Osteoblast (primary cell): ENCODE measurements at regions not wholly inside any gene's neighbourhood (a gene's known extent, or its start where the extent isn't known, plus 50 kb on each side); places are given as distances from the start of the nearest gene placed in this dataset.

ENCODE experiments used
- DNase-seq: peaks from one replicate; pipeline ENCODE4 v3.0.0; 2011; ENCODE audit warnings: low spot score, mixed read lengths; ENCODE audit not compliant: insufficient read length; ENCODE audit errors: missing footprints
- H2AFZ ChIP-seq: 2 replicates; pipeline ENCODE4 v1.6.0; 2011; ENCODE audit warnings: mild to moderate bottlenecking, low read length
- H3K27ac ChIP-seq: 2 replicates; pipeline ENCODE4 v1.5.1; 2011; ENCODE audit warnings: mild to moderate bottlenecking, low read depth, low read length, moderate library complexity
- H3K27me3 ChIP-seq: 2 replicates; pipeline ENCODE4 v1.6.0; 2012; ENCODE audit warnings: mild to moderate bottlenecking, control low read depth, inconsistent platforms, low read length, moderate library complexity; ENCODE audit not compliant: insufficient read depth
- H3K36me3 ChIP-seq: 2 replicates; pipeline ENCODE4 v1.5.1; 2011; ENCODE audit warnings: mild to moderate bottlenecking, low read length, control low read depth, moderate library complexity; ENCODE audit not compliant: insufficient read depth
- H3K4me1 ChIP-seq: 2 replicates; pipeline ENCODE4 v1.5.1; 2011; ENCODE audit warnings: mild to moderate bottlenecking, low read length, control low read depth, moderate library complexity; ENCODE audit not compliant: insufficient read depth
- H3K4me2 ChIP-seq: 2 replicates; pipeline ENCODE4 v1.6.0; 2011; ENCODE audit warnings: mild to moderate bottlenecking, low read length; ENCODE audit not compliant: insufficient read depth
- H3K4me3 ChIP-seq: fragments of 200-600 bp; sonication (generic); 3 replicates; pipeline ENCODE4 v1.5.1; 2012; ENCODE audit warnings: mild to moderate bottlenecking, low read length, inconsistent platforms; ENCODE audit not compliant: insufficient read depth
- H3K79me2 ChIP-seq: 2 replicates; pipeline ENCODE4 v1.6.0; 2012; ENCODE audit warnings: mild to moderate bottlenecking, low read length, control low read depth, inconsistent platforms; ENCODE audit not compliant: insufficient read depth
- H3K9me3 ChIP-seq: 2 replicates; pipeline ENCODE4 v1.5.1; 2011; ENCODE audit warnings: low read depth, low read length, control low read depth
- H4K20me1 ChIP-seq: 2 replicates; pipeline ENCODE4 v1.6.0; 2012; ENCODE audit warnings: mild to moderate bottlenecking, low read length, control low read depth; ENCODE audit not compliant: insufficient read depth
- CTCF ChIP-seq: IDR thresholded peaks from 2 replicates; pipeline ENCODE4 v1.5.1; 2011; ENCODE audit warnings: mild to moderate bottlenecking, low read depth, low read length, moderate library complexity; ENCODE audit errors: extremely low read depth

GRCh38 chr18:28793901-28794300 lies 617.0 kb upstream of the CDH2 start:
- Histone ChIP-seq H3K4me2 (no peak overlapping the region), H3K4me1 (peaks cover 32% of the 10 kb centered on the region), H4K20me1 (no peaks in the 10 kb centered on the region), H2AFZ (no peak overlapping the region), H3K27ac (no peak overlapping the region), H3K27me3 (no peaks in the 10 kb centered on the region), H3K9me3 (no peaks in the 10 kb centered on the region), H3K79me2 (no peaks in the 10 kb centered on the region), H3K36me3 (no peaks in the 10 kb centered on the region), H3K4me3 (no peak overlapping the region)
- TF ChIP-seq CTCF, result no peak
- no peak for DNase-seq

DNA sequence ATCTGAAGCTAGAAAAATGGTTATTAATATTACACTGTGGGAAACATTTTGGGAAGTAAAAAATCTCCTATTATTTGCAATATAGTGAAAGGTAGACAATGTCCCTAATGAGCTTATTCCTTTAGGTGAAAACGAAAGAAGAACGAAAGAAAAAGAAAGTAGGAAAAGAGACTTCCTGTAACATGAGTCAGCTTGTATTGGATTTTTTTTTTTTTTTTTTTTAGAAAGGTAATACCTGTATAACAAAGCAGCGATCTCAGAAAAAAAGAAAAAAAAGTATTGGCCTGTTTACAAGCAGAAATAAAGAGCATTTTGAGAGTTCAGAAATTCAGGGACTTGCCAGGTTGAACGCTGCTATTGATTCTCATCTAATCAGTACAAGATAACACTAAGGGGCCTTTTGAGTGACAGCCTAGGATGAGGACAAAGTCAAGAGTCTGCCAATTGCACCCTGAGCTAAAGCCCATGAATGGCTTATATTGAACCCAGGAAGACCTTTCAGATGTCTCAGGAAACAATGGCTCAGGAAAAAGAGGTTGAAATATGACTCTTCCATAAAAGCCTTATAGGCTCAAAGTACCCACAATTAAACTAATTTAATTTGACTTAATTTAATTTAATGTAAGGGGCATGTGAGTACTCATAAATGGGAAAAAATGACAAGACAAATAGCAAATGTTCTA lies 615.6 kb upstream of the CDH2 start:
- no peak overlapping the region for H3K27ac ChIP-seq
- no peak overlapping the region for H3K4me3 ChIP-seq
- H2AFZ ChIP-seq, result no peak overlapping the region
- H3K9me3 ChIP-seq, result no peaks in the 10 kb centered on the region
- H3K36me3 ChIP-seq, result no peaks in the 10 kb centered on the region
- peak overlapping the region; percentile 2 for H3K4me2 ChIP-seq
- no peaks in the 10 kb centered on the region for H3K79me2 ChIP-seq
- no peak for DNase-seq
- no peaks in the 10 kb centered on the region for H4K20me1 ChIP-seq
- TF ChIP-seq CTCF, result no peak
- H3K27me3 ChIP-seq, result no peaks in the 10 kb centered on the region
- peaks cover 32% of the 10 kb centered on the region for H3K4me1 ChIP-seq

GRCh38 chr18:28791101-28791500 lies 614.2 kb upstream of the CDH2 start:
- Histone ChIP-seq H3K4me1 (peaks cover 32% of the 10 kb centered on the region), H3K36me3 (no peaks in the 10 kb centered on the region), H3K79me2 (no peaks in the 10 kb centered on the region), H3K4me2 (peak overlapping the region; percentile 14), H2AFZ (peak overlapping the region; percentile 20), H3K27me3 (no peaks in the 10 kb centered on the region), H3K27ac (no peak overlapping the region), H4K20me1 (no peaks in the 10 kb centered on the region), H3K4me3 (no peak overlapping the region), H3K9me3 (no peaks in the 10 kb centered on the region)
- TF ChIP-seq CTCF, result no peak
- no peak for DNase-seq

GRCh38 chr18:28789502-28789901 lies 612.6 kb upstream of the CDH2 start:
- H3K27ac ChIP-seq, result no peak overlapping the region
- no peaks in the 10 kb centered on the region for H3K9me3 ChIP-seq
- DNase-seq, result no peak
- H3K27me3 ChIP-seq, result no peaks in the 10 kb centered on the region
- H3K4me2 ChIP-seq, result no peak overlapping the region
- H3K79me2 ChIP-seq, result no peaks in the 10 kb centered on the region
- H4K20me1 ChIP-seq, result no peaks in the 10 kb centered on the region
- H3K4me1 ChIP-seq, result peaks cover 23% of the 10 kb centered on the region
- no peak overlapping the region for H2AFZ ChIP-seq
- no peaks in the 10 kb centered on the region for H3K36me3 ChIP-seq
- H3K4me3 ChIP-seq, result no peak overlapping the region
- no peak for TF ChIP-seq CTCF
